ENCODE measurements at regions not wholly inside any gene's neighbourhood (a gene's known extent, or its start where the extent isn't known, plus 50 kb on each side); places are given as distances from the start of the nearest gene placed in this dataset.

- Histone ChIP-seq H3K27ac (no peak overlapping the region), H3K36me3 (replicated peaks in 1 of 2; ENCODE audit: insufficient read depth in 1 of 2, low read depth in 2 of 2) (no peaks in the 10 kb centered on the region), H3K27me3 (no peaks in the 10 kb centered on the region), H3K4me1 (no peaks in the 10 kb centered on the region), H3K4me3 (no peak overlapping the region), H3K9me3 (no peaks in the 10 kb centered on the region)
- ATAC-seq, result no peak
- TF ChIP-seq POLR2A (IDR thresholded peaks at IDR 0.05) (no peak), CTCF (IDR thresholded peaks at IDR 0.05) (no peak)
- WGBS, 2 donors, result 35 to 39% methylated on average over 3 of the region's 3 CpGs
- intact Hi-C loops (cut with DNase I), result no loop called here
- DNase-seq, result no peak
Observed at GRCh38 chr4:147318586-147318985, 162.3 kb upstream of the EDNRA start.

DNA sequence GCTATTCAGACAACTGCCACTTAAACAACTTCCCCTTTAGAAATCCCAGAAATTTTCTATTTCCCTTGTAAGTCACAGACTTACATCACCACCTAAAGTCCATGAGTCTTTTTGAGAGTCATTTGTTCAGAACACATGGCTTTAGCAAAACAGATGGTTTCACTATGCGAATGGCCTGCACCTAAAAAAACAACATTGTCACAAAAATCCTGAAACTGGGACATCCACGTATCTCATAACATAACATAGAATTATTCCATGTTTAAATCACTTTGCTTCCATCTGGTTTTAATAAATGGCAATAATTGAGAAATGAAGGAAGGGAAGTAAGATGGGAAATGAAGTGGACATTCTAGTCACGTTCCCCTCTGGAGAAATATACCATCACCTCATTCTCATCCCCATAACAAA, 155.3 kb upstream of the EDNRA start:
- 67 to 87% methylated on average over 3 of the region's 3 CpGs for WGBS, 2 donors
- no peaks in the 10 kb centered on the region for H3K4me1 ChIP-seq
- H3K9me3 ChIP-seq, result no peaks in the 10 kb centered on the region
- no peaks in the 10 kb centered on the region for H3K36me3 ChIP-seq (replicated peaks in 1 of 2; ENCODE audit: insufficient read depth in 1 of 2, low read depth in 2 of 2)
- ATAC-seq (no peak), DNase-seq (no peak)
- no peak overlapping the region for H3K27ac ChIP-seq
- H3K4me3 ChIP-seq, result no peak overlapping the region
- intact Hi-C loops (cut with DNase I), result no loop called here
- no peaks in the 10 kb centered on the region for H3K27me3 ChIP-seq
- TF ChIP-seq POLR2A (IDR thresholded peaks at IDR 0.05) (no peak), CTCF (IDR thresholded peaks at IDR 0.05) (no peak)

GRCh38 chr4:147326591-147326990, 154.3 kb upstream of the EDNRA start:
- Histone ChIP-seq H3K4me1 (no peaks in the 10 kb centered on the region), H3K27ac (no peak overlapping the region), H3K4me3 (no peak overlapping the region), H3K27me3 (no peaks in the 10 kb centered on the region), H3K36me3 (replicated peaks in 1 of 2; ENCODE audit: insufficient read depth in 1 of 2, low read depth in 2 of 2) (no peaks in the 10 kb centered on the region), H3K9me3 (no peaks in the 10 kb centered on the region)
- no peak for DNase-seq
- no peak for TF ChIP-seq CTCF (IDR thresholded peaks at IDR 0.05)
- no peak for TF ChIP-seq POLR2A (IDR thresholded peaks at IDR 0.05)
- no peak for ATAC-seq
- intact Hi-C loops (cut with DNase I), result no loop called here

DNA sequence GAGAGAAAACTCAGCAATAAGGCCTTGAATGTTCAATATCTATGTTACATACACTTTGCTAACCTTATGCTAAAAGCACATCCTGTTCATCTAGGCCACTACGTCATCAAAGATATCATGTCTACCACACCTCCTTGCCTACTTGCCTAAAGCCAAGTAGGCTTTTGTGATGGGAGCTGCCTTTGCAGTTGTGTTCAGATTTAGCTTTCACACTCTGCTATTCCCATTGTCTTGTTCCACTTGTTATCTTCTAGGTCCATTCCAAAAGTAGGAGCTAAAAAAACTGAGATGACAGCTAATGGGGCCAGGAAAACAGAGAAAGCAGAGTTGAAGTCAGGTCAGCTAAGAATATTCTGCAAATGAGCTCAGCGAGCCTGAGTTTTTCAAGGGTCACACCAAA, 153.6 kb upstream of the EDNRA start:
- WGBS, 2 donors, result 47 to 71% methylated on average over 2 of the region's 2 CpGs
- intact Hi-C loops (cut with DNase I), result no loop called here

More for the DNA sequence above, 153.6 kb upstream of the EDNRA start:
- ATAC-seq, result no peak
- TF ChIP-seq POLR2A (IDR thresholded peaks at IDR 0.05) (no peak), CTCF (IDR thresholded peaks at IDR 0.05) (no peak)
- no peaks in the 10 kb centered on the region for H3K9me3 ChIP-seq
- no peak overlapping the region for H3K27ac ChIP-seq
- no peaks in the 10 kb centered on the region for H3K36me3 ChIP-seq (replicated peaks in 1 of 2; ENCODE audit: insufficient read depth in 1 of 2, low read depth in 2 of 2)
- H3K4me1 ChIP-seq, result no peaks in the 10 kb centered on the region
- H3K27me3 ChIP-seq, result no peaks in the 10 kb centered on the region
- no peak overlapping the region for H3K4me3 ChIP-seq
- DNase-seq, result no peak
